ENCODE measurements at regions not wholly inside any gene's neighbourhood (a gene's known extent, or its start where the extent isn't known, plus 50 kb on each side); places are given as distances from the start of the nearest gene placed in this dataset.

- ChIA-PET POLR2A (ENCODE audit: unreplicated experiment) (no interaction called here), CTCF (no interaction called here)
- no peaks in the 10 kb centered on the region; the same call in 1 of the 2 replicates for H3K9me2 ChIP-seq (ENCODE audit: insufficient read depth)
- no peak overlapping the region for H3K4me3 ChIP-seq
- no peaks in the 10 kb centered on the region for H3K27me3 ChIP-seq (ENCODE audit: insufficient read depth, low read depth)
- intact Hi-C loops (cut with micrococcal nuclease; ENCODE audit: unreplicated experiment), result no loop called here
- no peak for DNase-seq
- BruUV-seq (replicated peaks), result no TSS peak
- H3K36me3 ChIP-seq (ENCODE audit: low read depth), result no peaks in the 10 kb centered on the region
- H3K79me2 ChIP-seq (ENCODE audit: low read depth), result no peaks in the 10 kb centered on the region
- H3K9me3 ChIP-seq (ENCODE audit: insufficient read depth, low read depth), result no peaks in the 10 kb centered on the region
- H2AFZ ChIP-seq, result no peak overlapping the region
- H3K4me1 ChIP-seq (replicated peaks; ENCODE audit: insufficient read depth), result no peaks in the 10 kb centered on the region
- no peak overlapping the region for H3K27ac ChIP-seq
- H4K20me1 ChIP-seq (ENCODE audit: insufficient read depth), result no peaks in the 10 kb centered on the region
- TF ChIP-seq EZH2 (IDR thresholded peaks at IDR 0.05; ENCODE audit: low read depth), result no peak
- TF ChIP-seq, protein P1, sequence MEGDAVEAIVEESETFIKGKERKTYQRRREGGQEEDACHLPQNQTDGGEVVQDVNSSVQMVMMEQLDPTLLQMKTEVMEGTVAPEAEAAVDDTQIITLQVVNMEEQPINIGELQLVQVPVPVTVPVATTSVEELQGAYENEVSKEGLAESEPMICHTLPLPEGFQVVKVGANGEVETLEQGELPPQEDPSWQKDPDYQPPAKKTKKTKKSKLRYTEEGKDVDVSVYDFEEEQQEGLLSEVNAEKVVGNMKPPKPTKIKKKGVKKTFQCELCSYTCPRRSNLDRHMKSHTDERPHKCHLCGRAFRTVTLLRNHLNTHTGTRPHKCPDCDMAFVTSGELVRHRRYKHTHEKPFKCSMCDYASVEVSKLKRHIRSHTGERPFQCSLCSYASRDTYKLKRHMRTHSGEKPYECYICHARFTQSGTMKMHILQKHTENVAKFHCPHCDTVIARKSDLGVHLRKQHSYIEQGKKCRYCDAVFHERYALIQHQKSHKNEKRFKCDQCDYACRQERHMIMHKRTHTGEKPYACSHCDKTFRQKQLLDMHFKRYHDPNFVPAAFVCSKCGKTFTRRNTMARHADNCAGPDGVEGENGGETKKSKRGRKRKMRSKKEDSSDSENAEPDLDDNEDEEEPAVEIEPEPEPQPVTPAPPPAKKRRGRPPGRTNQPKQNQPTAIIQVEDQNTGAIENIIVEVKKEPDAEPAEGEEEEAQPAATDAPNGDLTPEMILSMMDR (conservative IDR thresholded peaks at IDR 0.05), result no peak
- no peak overlapping the region for H3K4me2 ChIP-seq
- no peaks in the 10 kb centered on the region for H3F3A ChIP-seq (ENCODE audit: insufficient read depth, low read depth)
Measured at GRCh38 chr2:51629406-51629805, 597.5 kb upstream of the NRXN1 start.

DNA sequence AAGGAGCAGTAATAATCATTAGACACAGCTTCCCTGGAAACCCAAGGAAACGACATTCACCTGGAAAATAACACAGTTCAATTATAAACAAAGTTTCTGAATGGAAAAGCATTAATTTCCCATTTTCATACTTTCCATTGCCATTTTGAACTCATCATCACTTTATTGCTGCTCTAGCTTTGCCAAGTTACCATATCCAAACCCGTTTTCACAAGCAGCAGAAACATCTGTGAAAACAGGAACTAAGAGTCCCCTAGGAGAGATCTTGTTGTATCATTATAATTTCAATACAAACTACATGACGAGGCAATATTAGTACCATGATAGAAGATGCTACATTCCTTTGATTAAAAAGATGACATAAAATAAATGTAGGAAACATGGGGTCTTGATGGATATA is 597.0 kb upstream of the NRXN1 start:
- intact Hi-C loops (cut with micrococcal nuclease; ENCODE audit: unreplicated experiment), result no loop called here
- no TSS peak for BruUV-seq (replicated peaks)
- ChIA-PET POLR2A (ENCODE audit: unreplicated experiment) (no interaction called here), CTCF (no interaction called here)
- Histone ChIP-seq H3K27ac (no peak overlapping the region), H2AFZ (no peak overlapping the region), H3K79me2 (ENCODE audit: low read depth) (no peaks in the 10 kb centered on the region), H3K27me3 (ENCODE audit: insufficient read depth, low read depth) (no peaks in the 10 kb centered on the region), H3F3A (ENCODE audit: insufficient read depth, low read depth) (no peaks in the 10 kb centered on the region), H3K9me3 (ENCODE audit: insufficient read depth, low read depth) (no peaks in the 10 kb centered on the region), H3K36me3 (ENCODE audit: low read depth) (no peaks in the 10 kb centered on the region), H3K4me1 (replicated peaks; ENCODE audit: insufficient read depth) (no peaks in the 10 kb centered on the region), H3K4me3 (no peak overlapping the region), H3K4me2 (no peak overlapping the region), H4K20me1 (ENCODE audit: insufficient read depth) (no peaks in the 10 kb centered on the region), H3K9me2 (ENCODE audit: insufficient read depth) (no peaks in the 10 kb centered on the region; the same call in 1 of the 2 replicates)
- TF ChIP-seq, protein P1 (conservative IDR thresholded peaks at IDR 0.05), result no peak
- TF ChIP-seq EZH2 (IDR thresholded peaks at IDR 0.05; ENCODE audit: low read depth), result no peak
- DNase-seq, result no peak

GRCh38 chr2:51624995-51625394 is 593.1 kb upstream of the NRXN1 start:
- no peak for DNase-seq
- H2AFZ ChIP-seq, result no peak overlapping the region
- H3F3A ChIP-seq (ENCODE audit: insufficient read depth, low read depth), result no peaks in the 10 kb centered on the region
- H3K9me2 ChIP-seq (ENCODE audit: insufficient read depth), result no peaks in the 10 kb centered on the region; the same call in 1 of the 2 replicates
- H3K4me2 ChIP-seq, result no peak overlapping the region
- CTCF ChIA-PET, result no interaction called here
- BruUV-seq (replicated peaks), result no TSS peak
- no peaks in the 10 kb centered on the region for H4K20me1 ChIP-seq (ENCODE audit: insufficient read depth)
- no peaks in the 10 kb centered on the region for H3K4me1 ChIP-seq (replicated peaks; ENCODE audit: insufficient read depth)
- TF ChIP-seq, protein P1 (conservative IDR thresholded peaks at IDR 0.05), result no peak
- TF ChIP-seq EZH2 (IDR thresholded peaks at IDR 0.05; ENCODE audit: low read depth), result no peak
- H3K36me3 ChIP-seq (ENCODE audit: low read depth), result no peaks in the 10 kb centered on the region
- H3K4me3 ChIP-seq, result no peak overlapping the region
- no peak overlapping the region for H3K27ac ChIP-seq
- POLR2A ChIA-PET (ENCODE audit: unreplicated experiment), result no interaction called here
- H3K27me3 ChIP-seq (ENCODE audit: insufficient read depth, low read depth), result no peaks in the 10 kb centered on the region
- intact Hi-C loops (cut with micrococcal nuclease; ENCODE audit: unreplicated experiment), result no loop called here
- no peaks in the 10 kb centered on the region for H3K9me3 ChIP-seq (ENCODE audit: insufficient read depth, low read depth)
- no peaks in the 10 kb centered on the region for H3K79me2 ChIP-seq (ENCODE audit: low read depth)

All from PC-9 (cell line).